Stimulated activated CD4-positive, alpha-beta T cell treated with anti-CD3 and anti-CD28 coated beads, Interleukin-15, amount 100 ng/mL, for 1 hour (primary cell): ENCODE measurements at regions not wholly inside any gene's neighbourhood (a gene's known extent, or its start where the extent isn't known, plus 50 kb on each side); places are given as distances from the start of the nearest gene placed in this dataset.

Source experiments
- DNase-seq, 2 donors: peaks; one replicate each; pipeline ENCODE4 v3.0.0-alpha.2; 2020; ENCODE audit warnings: low read depth in 1 of 2, low spot score in 1 of 2

GRCh38 chrX:39616098-39616729 lies 481.5 kb downstream of the BCOR start:
- DNase-seq = no peak

GRCh38 chrX:39616731-39617130 lies 481.0 kb downstream of the BCOR start:
- DNase-seq = no peak

- DNase-seq = no peak
These were observed 479.6 kb downstream of the BCOR start for GRCh38 chrX:39618178-39618577.

- no peak for DNase-seq
These were observed 478.4 kb downstream of the BCOR start for GRCh38 chrX:39619182-39620009.

- no peak for DNase-seq
These were observed 473.6 kb downstream of the BCOR start for GRCh38 chrX:39624166-39624565.

- no peak for DNase-seq
These were observed 471.9 kb downstream of the BCOR start for GRCh38 chrX:39625810-39626209.

GRCh38 chrX:39626749-39627148 lies 471.0 kb downstream of the BCOR start:
- no peak for DNase-seq

GRCh38 chrX:39627257-39627656 lies 470.5 kb downstream of the BCOR start:
- no peak for DNase-seq

- no peak for DNase-seq
These were observed 468.8 kb downstream of the BCOR start for GRCh38 chrX:39629001-39629400.

- DNase-seq = no peak
These were observed 467.4 kb downstream of the BCOR start for GRCh38 chrX:39630344-39630743.

GRCh38 chrX:39631276-39632229 lies 466.2 kb downstream of the BCOR start:
- DNase-seq = no peak

- DNase-seq = no peak
These were observed 464.5 kb downstream of the BCOR start for GRCh38 chrX:39633293-39633692.

- DNase-seq = no peak
These were observed 461.3 kb downstream of the BCOR start for GRCh38 chrX:39636481-39636880.

GRCh38 chrX:39638526-39638925 lies 459.2 kb downstream of the BCOR start:
- no peak for DNase-seq

- no peak for DNase-seq
These were observed 457.9 kb downstream of the BCOR start for GRCh38 chrX:39639871-39640270.

GRCh38 chrX:39640866-39641265 lies 456.9 kb downstream of the BCOR start:
- no peak for DNase-seq

GRCh38 chrX:39642071-39642470 lies 455.7 kb downstream of the BCOR start:
- no peak for DNase-seq

- no peak for DNase-seq
These were observed 454.2 kb downstream of the BCOR start for GRCh38 chrX:39643550-39643949.

- DNase-seq = no peak
These were observed 452.4 kb downstream of the BCOR start for GRCh38 chrX:39645178-39645895.

GRCh38 chrX:39648548-39649254 lies 449.1 kb downstream of the BCOR start:
- no peak for DNase-seq
